ENCODE measurements at regions not wholly inside any gene's neighbourhood (a gene's known extent, or its start where the extent isn't known, plus 50 kb on each side); places are given as distances from the start of the nearest gene placed in this dataset.

DNA sequence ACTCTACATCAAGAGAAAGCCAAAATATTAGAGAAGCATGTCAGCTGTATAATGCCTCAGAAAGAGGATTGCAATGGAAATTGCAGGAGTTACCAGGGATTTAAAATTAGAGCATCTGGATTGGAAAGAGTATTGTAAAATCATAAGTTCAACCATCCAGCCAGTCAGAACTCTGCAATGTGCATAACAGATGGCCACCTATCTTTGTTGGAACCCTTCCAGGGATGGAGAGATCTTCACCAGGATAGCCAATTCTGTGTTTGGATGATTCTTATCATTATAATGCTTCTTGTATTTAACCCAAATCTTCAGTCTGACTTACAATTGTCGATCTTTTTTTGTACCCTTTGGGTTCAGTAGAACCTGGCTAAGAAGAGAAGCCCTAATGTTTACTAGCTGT is 164.4 kb downstream of the TLR4 start:
- Histone ChIP-seq H3K9ac (no peak overlapping the region), H3F3A (ENCODE audit: low read depth) (no peaks in the 10 kb centered on the region), H3K27ac (no peak overlapping the region), H4K20me1 (ENCODE audit: low read depth) (no peaks in the 10 kb centered on the region), H3K27me3 (no peaks in the 10 kb centered on the region), H2AFZ (replicated peaks) (no peak overlapping the region), H3K4me1 (peaks cover 19% of the 10 kb centered on the region), H3K36me3 (no peaks in the 10 kb centered on the region), H3K4me2 (no peak overlapping the region), H3K4me3 (no peak overlapping the region), H3K9me3 (ENCODE audit: low read depth) (no peaks in the 10 kb centered on the region), H3K79me2 (ENCODE audit: low read depth) (no peaks in the 10 kb centered on the region)
- H3K4me3 Mint-ChIP-seq: no peak overlapping the region
- no peak for DNase-seq (ENCODE audit: low spot score)
- H3K4me1 Mint-ChIP-seq: no peaks in the 10 kb centered on the region
- H3K36me3 Mint-ChIP-seq: no peaks in the 10 kb centered on the region
- H3K27me3 Mint-ChIP-seq (ENCODE audit: insufficient read depth, low read depth): no peaks in the 10 kb centered on the region
- no peaks in the 10 kb centered on the region for H3K9me3 Mint-ChIP-seq
- no peak overlapping the region for H3K27ac Mint-ChIP-seq
- TF ChIP-seq, protein P1, sequence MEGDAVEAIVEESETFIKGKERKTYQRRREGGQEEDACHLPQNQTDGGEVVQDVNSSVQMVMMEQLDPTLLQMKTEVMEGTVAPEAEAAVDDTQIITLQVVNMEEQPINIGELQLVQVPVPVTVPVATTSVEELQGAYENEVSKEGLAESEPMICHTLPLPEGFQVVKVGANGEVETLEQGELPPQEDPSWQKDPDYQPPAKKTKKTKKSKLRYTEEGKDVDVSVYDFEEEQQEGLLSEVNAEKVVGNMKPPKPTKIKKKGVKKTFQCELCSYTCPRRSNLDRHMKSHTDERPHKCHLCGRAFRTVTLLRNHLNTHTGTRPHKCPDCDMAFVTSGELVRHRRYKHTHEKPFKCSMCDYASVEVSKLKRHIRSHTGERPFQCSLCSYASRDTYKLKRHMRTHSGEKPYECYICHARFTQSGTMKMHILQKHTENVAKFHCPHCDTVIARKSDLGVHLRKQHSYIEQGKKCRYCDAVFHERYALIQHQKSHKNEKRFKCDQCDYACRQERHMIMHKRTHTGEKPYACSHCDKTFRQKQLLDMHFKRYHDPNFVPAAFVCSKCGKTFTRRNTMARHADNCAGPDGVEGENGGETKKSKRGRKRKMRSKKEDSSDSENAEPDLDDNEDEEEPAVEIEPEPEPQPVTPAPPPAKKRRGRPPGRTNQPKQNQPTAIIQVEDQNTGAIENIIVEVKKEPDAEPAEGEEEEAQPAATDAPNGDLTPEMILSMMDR (IDR thresholded peaks at IDR 0.05): no peak
- no peak for TF ChIP-seq EZH2 (IDR thresholded peaks at IDR 0.05)
- no peak for TF ChIP-seq EZH2phosphoT487 (IDR thresholded peaks at IDR 0.05)

DNA sequence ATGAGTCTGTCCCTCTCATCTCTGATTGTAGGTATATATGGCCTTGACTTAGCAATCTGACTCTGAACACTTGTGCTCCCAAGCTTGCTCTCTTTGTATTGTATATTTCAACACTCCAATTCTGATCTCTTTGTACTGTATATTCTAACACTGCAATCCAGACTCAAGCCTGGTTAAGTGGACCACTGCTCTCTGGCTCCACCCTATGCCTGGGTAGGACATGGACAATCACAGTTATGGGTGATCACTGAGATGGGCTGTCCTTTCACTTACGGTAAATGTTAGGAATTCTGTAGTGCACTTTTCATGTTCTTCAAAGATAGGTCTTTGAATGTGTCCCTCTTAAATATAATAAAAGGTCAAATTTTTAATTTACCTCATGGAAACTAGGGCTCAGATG is 165.1 kb downstream of the TLR4 start:
- Histone ChIP-seq H3K36me3 (no peaks in the 10 kb centered on the region), H4K20me1 (ENCODE audit: low read depth) (no peaks in the 10 kb centered on the region), H3K79me2 (ENCODE audit: low read depth) (no peaks in the 10 kb centered on the region), H3F3A (ENCODE audit: low read depth) (no peaks in the 10 kb centered on the region), H3K4me1 (peaks cover 12% of the 10 kb centered on the region), H3K9me3 (ENCODE audit: low read depth) (no peaks in the 10 kb centered on the region), H3K27me3 (no peaks in the 10 kb centered on the region), H3K4me2 (no peak overlapping the region), H3K27ac (no peak overlapping the region), H3K9ac (no peak overlapping the region), H2AFZ (replicated peaks) (no peak overlapping the region), H3K4me3 (no peak overlapping the region)
- Mint-ChIP-seq H3K4me1 (no peaks in the 10 kb centered on the region), H3K27me3 (ENCODE audit: insufficient read depth, low read depth) (no peaks in the 10 kb centered on the region), H3K36me3 (no peaks in the 10 kb centered on the region), H3K9me3 (no peaks in the 10 kb centered on the region), H3K27ac (no peak overlapping the region), H3K4me3 (no peak overlapping the region)
- DNase-seq (ENCODE audit: low spot score): no peak
- TF ChIP-seq EZH2 (IDR thresholded peaks at IDR 0.05): no peak
- TF ChIP-seq, protein P1 (IDR thresholded peaks at IDR 0.05): no peak
- no peak for TF ChIP-seq EZH2phosphoT487 (IDR thresholded peaks at IDR 0.05)

DNA sequence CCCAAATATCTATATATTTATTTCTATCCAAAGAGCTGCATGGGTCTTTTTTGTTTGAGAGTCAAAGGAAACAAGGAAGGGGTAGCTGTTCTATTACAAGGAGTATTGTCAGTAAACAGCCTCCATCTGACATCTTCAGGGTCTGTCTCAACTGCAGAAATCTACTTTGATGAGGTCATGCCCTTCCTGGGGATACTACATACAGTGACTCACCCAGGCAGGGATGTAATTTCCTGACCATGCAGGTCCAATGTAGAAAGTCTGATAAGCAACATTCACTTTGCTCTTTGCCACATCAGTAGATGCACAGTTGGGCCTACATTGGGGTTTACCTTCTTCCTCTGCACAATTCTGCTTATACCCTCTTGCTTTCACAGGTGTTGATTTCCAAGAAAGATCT is 165.5 kb downstream of the TLR4 start:
- H3K79me2 ChIP-seq (ENCODE audit: low read depth): no peaks in the 10 kb centered on the region
- no peak overlapping the region for H2AFZ ChIP-seq (replicated peaks)
- H4K20me1 ChIP-seq (ENCODE audit: low read depth): no peaks in the 10 kb centered on the region
- H3K9me3 ChIP-seq (ENCODE audit: low read depth): no peaks in the 10 kb centered on the region
- H3K4me3 Mint-ChIP-seq: no peak overlapping the region
- H3K4me1 ChIP-seq: peaks cover 11% of the 10 kb centered on the region
- H3K27ac Mint-ChIP-seq: no peak overlapping the region
- H3K4me3 ChIP-seq: no peak overlapping the region
- H3K9ac ChIP-seq: no peak overlapping the region
- no peaks in the 10 kb centered on the region for H3K36me3 Mint-ChIP-seq
- no peak overlapping the region for H3K27ac ChIP-seq
- no peak for DNase-seq (ENCODE audit: low spot score)
- H3K4me1 Mint-ChIP-seq: no peaks in the 10 kb centered on the region
- H3K9me3 Mint-ChIP-seq: no peaks in the 10 kb centered on the region
- TF ChIP-seq, protein P1 (IDR thresholded peaks at IDR 0.05): no peak
- TF ChIP-seq EZH2 (IDR thresholded peaks at IDR 0.05) (no peak), EZH2phosphoT487 (IDR thresholded peaks at IDR 0.05) (no peak)
- H3K4me2 ChIP-seq: no peak overlapping the region
- H3K36me3 ChIP-seq: no peaks in the 10 kb centered on the region
- H3F3A ChIP-seq (ENCODE audit: low read depth): no peaks in the 10 kb centered on the region
- H3K27me3 ChIP-seq: no peaks in the 10 kb centered on the region
- no peaks in the 10 kb centered on the region for H3K27me3 Mint-ChIP-seq (ENCODE audit: insufficient read depth, low read depth)

DNA sequence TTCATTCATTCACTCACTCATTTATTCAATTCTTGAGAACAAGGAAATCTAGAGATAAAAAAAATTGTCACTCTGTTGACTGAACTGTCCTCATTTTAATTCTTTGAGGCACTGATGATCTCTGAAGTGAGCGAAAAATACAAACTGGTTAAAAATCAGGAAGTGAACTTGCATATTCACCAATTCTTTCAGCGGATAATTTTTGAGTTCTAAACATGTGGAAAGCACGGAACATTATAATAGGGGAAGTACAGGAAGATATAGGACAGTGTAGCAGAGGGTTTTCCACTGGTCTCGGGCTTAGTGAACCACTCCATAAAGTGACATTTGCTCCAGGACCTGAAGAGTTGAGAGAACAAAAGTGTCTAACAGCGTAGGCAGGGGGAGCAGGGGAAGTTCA is 169.5 kb downstream of the TLR4 start:
- H3K4me3 ChIP-seq: no peak overlapping the region
- H3F3A ChIP-seq (ENCODE audit: low read depth): no peaks in the 10 kb centered on the region
- no peak overlapping the region for H2AFZ ChIP-seq (replicated peaks)
- Mint-ChIP-seq H3K9me3 (no peaks in the 10 kb centered on the region), H3K27me3 (ENCODE audit: insufficient read depth, low read depth) (peaks cover 3% of the 10 kb centered on the region), H3K36me3 (no peaks in the 10 kb centered on the region), H3K4me3 (no peak overlapping the region), H3K27ac (no peak overlapping the region), H3K4me1 (no peaks in the 10 kb centered on the region)
- H4K20me1 ChIP-seq (ENCODE audit: low read depth): no peaks in the 10 kb centered on the region
- no peaks in the 10 kb centered on the region for H3K27me3 ChIP-seq
- no peaks in the 10 kb centered on the region for H3K79me2 ChIP-seq (ENCODE audit: low read depth)
- H3K27ac ChIP-seq: no peak overlapping the region
- no peak for DNase-seq (ENCODE audit: low spot score)
- H3K9me3 ChIP-seq (ENCODE audit: low read depth): no peaks in the 10 kb centered on the region
- TF ChIP-seq, protein P1 (IDR thresholded peaks at IDR 0.05): no peak
- TF ChIP-seq EZH2phosphoT487 (IDR thresholded peaks at IDR 0.05) (no peak), EZH2 (IDR thresholded peaks at IDR 0.05) (no peak)
- H3K4me1 ChIP-seq: peaks cover 11% of the 10 kb centered on the region
- H3K36me3 ChIP-seq: no peaks in the 10 kb centered on the region
- no peak overlapping the region for H3K4me2 ChIP-seq
- H3K9ac ChIP-seq: no peak overlapping the region
